ENCODE measurements at regions not wholly inside any gene's neighbourhood (a gene's known extent, or its start where the extent isn't known, plus 50 kb on each side); places are given as distances from the start of the nearest gene placed in this dataset.

- TF ChIP-seq POLR2A (IDR thresholded peaks at IDR 0.05): no peak
- no peak for TF ChIP-seq CTCF (IDR thresholded peaks at IDR 0.05)
- TF ChIP-seq POLR2AphosphoS5 (IDR thresholded peaks at IDR 0.05): no peak
Measured at GRCh38 chr19:30277941-30278881, 94.0 kb upstream of the ZNF536 start.
